KMS-11 (cell line): ENCODE measurements at regions not wholly inside any gene's neighbourhood (a gene's known extent, or its start where the extent isn't known, plus 50 kb on each side); places are given as distances from the start of the nearest gene placed in this dataset.

Experiments used
- H2AFZ ChIP-seq: fragments of 200-600 bp; sonication (generic); 2 replicates; pipeline ENCODE4 v1.6.1; 2016; ENCODE audit warnings: antibody characterized with exemption, mixed run types, low read depth
- H3K27ac ChIP-seq: fragments of 200-600 bp; sonication (generic); 2 replicates; pipeline ENCODE4 v1.6.1; 2016; ENCODE audit warnings: mild to moderate bottlenecking, mixed run types
- H3K27me3 ChIP-seq: fragments of 200-600 bp; sonication (generic); 2 replicates; pipeline ENCODE4 v1.6.1; 2017; ENCODE audit warnings: mild to moderate bottlenecking, low read depth, mixed run types, moderate library complexity; ENCODE audit not compliant: insufficient read depth
- H3K36me3 ChIP-seq: fragments of 200-600 bp; sonication (generic); 2 replicates; pipeline ENCODE4 v1.6.1; 2017; ENCODE audit warnings: mild to moderate bottlenecking, mixed run types; ENCODE audit not compliant: insufficient read depth
- H3K4me1 ChIP-seq: fragments of 200-600 bp; sonication (generic); 2 replicates; pipeline ENCODE4 v1.6.1; 2016; ENCODE audit warnings: mild to moderate bottlenecking, low read depth, mixed run types; ENCODE audit not compliant: poor library complexity, severe bottlenecking
- H3K4me2 ChIP-seq: fragments of 200-600 bp; sonication (generic); 2 replicates; pipeline ENCODE4 v1.7.0; 2016; ENCODE audit warnings: mild to moderate bottlenecking, mixed run types
- H3K4me3 ChIP-seq: fragments of 200-600 bp; sonication (generic); IDR thresholded peaks from 2 replicates; pipeline ENCODE4 v1.6.1; 2017; ENCODE audit warnings: low read depth, low read length, mixed read lengths; ENCODE audit not compliant: insufficient read depth
- H3K79me2 ChIP-seq: fragments of 200-600 bp; sonication (generic); 2 replicates; pipeline ENCODE4 v1.6.1; 2016; ENCODE audit warnings: low read depth, mixed run types; ENCODE audit not compliant: insufficient read depth
- H3K9ac ChIP-seq: fragments of 200-600 bp; sonication (generic); 2 replicates; pipeline ENCODE4 v1.6.1; 2016; ENCODE audit warnings: mild to moderate bottlenecking, mixed run types
- H4K20me1 ChIP-seq: fragments of 200-600 bp; sonication (generic); 2 replicates; pipeline ENCODE4 v1.6.1; 2016; ENCODE audit warnings: mild to moderate bottlenecking, mixed run types; ENCODE audit not compliant: insufficient read depth
- CTCF ChIP-seq: fragments of 200-600 bp; sonication (generic); conservative IDR thresholded peaks from 2 replicates; pipeline ENCODE4 v1.6.1; 2017; ENCODE audit warnings: low read depth, mild to moderate bottlenecking, antibody characterized with exemption, low read length, moderate library complexity, mixed read lengths

GRCh38 chr5:56650386-56650785, 165.0 kb upstream of the MAP3K1 start:
- H3K4me2 ChIP-seq, result no peak overlapping the region
- H3K36me3 ChIP-seq, result no peaks in the 10 kb centered on the region
- H3K27me3 ChIP-seq, result no peaks in the 10 kb centered on the region
- H2AFZ ChIP-seq, result no peak overlapping the region
- no peak for TF ChIP-seq CTCF
- H3K79me2 ChIP-seq, result no peaks in the 10 kb centered on the region
- no peak overlapping the region for H3K27ac ChIP-seq
- no peak overlapping the region for H3K4me3 ChIP-seq
- H3K4me1 ChIP-seq, result no peaks in the 10 kb centered on the region
- H3K9ac ChIP-seq, result no peak overlapping the region
- H4K20me1 ChIP-seq, result no peaks in the 10 kb centered on the region

- no peak overlapping the region for H3K27ac ChIP-seq
- no peak overlapping the region for H2AFZ ChIP-seq
- no peaks in the 10 kb centered on the region for H3K4me1 ChIP-seq
- no peak overlapping the region for H3K4me2 ChIP-seq
- no peaks in the 10 kb centered on the region for H3K79me2 ChIP-seq
- no peaks in the 10 kb centered on the region for H3K36me3 ChIP-seq
- no peaks in the 10 kb centered on the region for H4K20me1 ChIP-seq
- H3K4me3 ChIP-seq, result no peak overlapping the region
- TF ChIP-seq CTCF, result no peak
- no peaks in the 10 kb centered on the region for H3K27me3 ChIP-seq
- H3K9ac ChIP-seq, result no peak overlapping the region
These were observed 165.8 kb upstream of the MAP3K1 start for GRCh38 chr5:56649569-56649968.

- Histone ChIP-seq H2AFZ (no peak overlapping the region), H3K27me3 (no peaks in the 10 kb centered on the region), H3K4me1 (no peaks in the 10 kb centered on the region), H3K4me3 (no peak overlapping the region), H3K27ac (no peak overlapping the region), H3K79me2 (no peaks in the 10 kb centered on the region), H3K9ac (no peak overlapping the region), H3K4me2 (no peak overlapping the region), H3K36me3 (no peaks in the 10 kb centered on the region), H4K20me1 (no peaks in the 10 kb centered on the region)
- TF ChIP-seq CTCF, result no peak
These were observed 166.8 kb upstream of the MAP3K1 start for GRCh38 chr5:56648460-56649034.

GRCh38 chr5:56647099-56647850, 168.1 kb upstream of the MAP3K1 start:
- H2AFZ ChIP-seq, result no peak overlapping the region
- H3K4me1 ChIP-seq, result no peaks in the 10 kb centered on the region
- no peaks in the 10 kb centered on the region for H3K27me3 ChIP-seq
- H3K4me3 ChIP-seq, result no peak overlapping the region
- TF ChIP-seq CTCF, result no peak
- H4K20me1 ChIP-seq, result no peaks in the 10 kb centered on the region
- H3K27ac ChIP-seq, result no peak overlapping the region
- no peaks in the 10 kb centered on the region for H3K79me2 ChIP-seq
- H3K36me3 ChIP-seq, result no peaks in the 10 kb centered on the region
- no peak overlapping the region for H3K9ac ChIP-seq
- H3K4me2 ChIP-seq, result no peak overlapping the region
